H1 (cell line): ENCODE measurements at regions not wholly inside any gene's neighbourhood (a gene's known extent, or its start where the extent isn't known, plus 50 kb on each side); places are given as distances from the start of the nearest gene placed in this dataset.

ENCODE experiments used
- CTCF ChIA-PET: fragments of 300-600 bp; sonication (Branson Sonifier 250); formaldehyde crosslinking; loops from one replicate; lab custom pipeline; 2021; ENCODE audit not compliant: partially characterized antibody; lab: Charles Lee
- POLR2A ChIA-PET: fragments of 300-600 bp; sonication (Branson Sonifier 250); formaldehyde crosslinking; loops from one replicate; lab custom pipeline; 2021; ENCODE audit warnings: inconsistent platforms; ENCODE audit not compliant: partially characterized antibody; lab: Charles Lee
- DNase-seq, 2 experiments: peaks; one replicate each; pipeline versions ENCODE4 v3.0.0 to v3.0.0-alpha.2; 2010 to 2022; ENCODE audit warnings: low spot score in 2 of 2, low read depth in 1 of 2, mixed read lengths in 1 of 2
- FAIRE-seq: peaks from 2 replicates; lab custom pipeline; 2011; peaks lifted over from hg19 to GRCh38; lab: Jason Lieb, UNC
- H2AFZ ChIP-seq: 2 replicates; pipeline ENCODE4 v1.8.1; 2012; ENCODE audit warnings: low read length, inconsistent platforms
- H2AK5ac ChIP-seq: 2 replicates; pipeline ENCODE4 v1.6.1; 2013; ENCODE audit warnings: low read depth, low read length
- H2BK120ac ChIP-seq: replicated peaks from 2 replicates; pipeline ENCODE3; 2013; ENCODE audit warnings: low read depth, low read length, inconsistent platforms
- H2BK12ac ChIP-seq: 2 replicates; pipeline ENCODE4 v1.6.1; 2013; ENCODE audit warnings: low read depth, low read length
- H2BK15ac ChIP-seq: 2 replicates; pipeline ENCODE4 v1.6.1; 2013; ENCODE audit warnings: low read length
- H2BK20ac ChIP-seq: 2 replicates; pipeline ENCODE4 v1.6.1; 2013; ENCODE audit warnings: low read length
- H2BK5ac ChIP-seq: 2 replicates; pipeline ENCODE4 v1.6.1; 2013; ENCODE audit warnings: low read depth, low read length
- H3K14ac ChIP-seq: 2 replicates; pipeline ENCODE4 v1.6.1; 2013; ENCODE audit warnings: inconsistent platforms; ENCODE audit not compliant: insufficient read length
- H3K18ac ChIP-seq: 2 replicates; pipeline ENCODE4 v1.6.1; 2013; ENCODE audit warnings: low read length; ENCODE audit errors: extremely low read depth
- H3K23ac ChIP-seq: 2 replicates; pipeline ENCODE4 v1.6.1; 2013; ENCODE audit warnings: inconsistent platforms; ENCODE audit not compliant: insufficient read length
- H3K23me2 ChIP-seq: 2 replicates; pipeline ENCODE4 v1.6.1; 2013; ENCODE audit warnings: low read depth, low read length
- H3K27ac ChIP-seq: 2 replicates; pipeline ENCODE4 v1.6.1; 2011; ENCODE audit warnings: low read depth, low read length, inconsistent platforms
- H3K27me3 ChIP-seq, 4 experiments: replicated peaks in 1 of 4; 1 replicate in 1 of 4; 2 replicates in 3 of 4; pipeline versions ENCODE4 v1.6.1 to v1.8.1; 2011 to 2013; ENCODE audit warnings: low read length in 3 of 4, mild to moderate bottlenecking in 3 of 4, inconsistent platforms in 2 of 4, mixed read lengths in 2 of 4, moderate library complexity in 1 of 4; ENCODE audit not compliant: control insufficient read depth in 3 of 4, insufficient read depth in 3 of 4; ENCODE audit errors: extremely low read depth in 1 of 4
- H3K36me3 ChIP-seq, 4 experiments: 2 replicates each; pipeline versions ENCODE4 v1.6.1 to v1.8.1; 2011 to 2013; ENCODE audit warnings: mild to moderate bottlenecking in 4 of 4, low read length in 3 of 4, moderate library complexity in 2 of 4, control low read depth in 1 of 4, inconsistent platforms in 1 of 4; ENCODE audit not compliant: insufficient read depth in 4 of 4, control insufficient read depth in 2 of 4
- H3K4ac ChIP-seq: replicated peaks from 2 replicates; pipeline ENCODE3; 2013; ENCODE audit warnings: low read length, low read depth, mixed read lengths, inconsistent platforms; ENCODE audit not compliant: insufficient read length
- H3K4me1 ChIP-seq, 4 experiments: replicated peaks in 1 of 4; 1 replicate in 1 of 4; 2 replicates in 3 of 4; pipeline versions ENCODE4 v1.6.1 to v1.8.1; 2011 to 2013; ENCODE audit warnings: low read length in 3 of 4, inconsistent platforms in 2 of 4, mixed read lengths in 1 of 4; ENCODE audit not compliant: insufficient read depth in 4 of 4, control insufficient read depth in 3 of 4
- H3K4me2 ChIP-seq, 2 experiments: 2 replicates each; pipeline versions ENCODE4 v1.6.1 to v1.8.1; 2011 to 2013; ENCODE audit warnings: low read depth in 2 of 2, low read length in 2 of 2, control low read depth in 1 of 2, inconsistent platforms in 1 of 2, mild to moderate bottlenecking in 1 of 2; ENCODE audit not compliant: insufficient read depth in 1 of 2
- H3K4me3 ChIP-seq, 4 experiments: fragments of 200-600, 300-600 bp in 1 of 4; sonication (generic), shearing (Covaris generic), sonication (Bioruptor Twin) in 1 of 4; 2 replicates each; pipeline versions ENCODE4 v1.5.1 to v1.8.1; 2011 to 2016; ENCODE audit warnings: low read length in 4 of 4, low read depth in 3 of 4, control low read depth in 2 of 4, inconsistent platforms in 2 of 4, mild to moderate bottlenecking in 2 of 4, mixed read lengths in 1 of 4, moderate library complexity in 1 of 4; ENCODE audit not compliant: insufficient read depth in 2 of 4; ENCODE audit errors: extremely low read depth in 1 of 4
- H3K56ac ChIP-seq: replicated peaks from 2 replicates; pipeline ENCODE3; 2013; ENCODE audit warnings: low read depth, mild to moderate bottlenecking, mixed read lengths, low read length, inconsistent platforms; ENCODE audit not compliant: insufficient read length
- H3K79me1 ChIP-seq: 2 replicates; pipeline ENCODE4 v1.6.1; 2013; ENCODE audit warnings: low read depth, low read length, control low read depth
- H3K79me2 ChIP-seq, 2 experiments: 2 replicates each; pipeline versions ENCODE4 v1.6.1 to v1.8.1; 2012 to 2013; ENCODE audit warnings: low read length in 2 of 2, mild to moderate bottlenecking in 2 of 2, inconsistent platforms in 1 of 2; ENCODE audit not compliant: insufficient read depth in 2 of 2, control insufficient read depth in 1 of 2
- H3K9ac ChIP-seq, 4 experiments: replicated peaks in 1 of 4; 1 replicate in 1 of 4; 2 replicates in 3 of 4; pipeline versions ENCODE4 v1.6.1 to v1.8.1; 2011 to 2013; ENCODE audit warnings: low read depth in 3 of 4, low read length in 3 of 4, control low read depth in 2 of 4, mild to moderate bottlenecking in 2 of 4, moderate library complexity in 2 of 4, inconsistent platforms in 1 of 4; ENCODE audit errors: extremely low read depth in 1 of 4
- H3K9me3 ChIP-seq, 2 experiments: 2 replicates each; pipeline versions ENCODE4 v1.6.1 to v1.8.1; 2012 to 2013; ENCODE audit warnings: mild to moderate bottlenecking in 2 of 2, moderate library complexity in 2 of 2, control low read depth in 1 of 2, inconsistent platforms in 1 of 2, low read depth in 1 of 2, low read length in 1 of 2, mixed read lengths in 1 of 2; ENCODE audit not compliant: insufficient read depth in 2 of 2
- H4K20me1 ChIP-seq, 2 experiments: replicated peaks in 1 of 2; 2 replicates each; pipeline versions ENCODE3 to v1.8.1; 2011 to 2013; ENCODE audit warnings: inconsistent platforms in 2 of 2, low read length in 2 of 2, mild to moderate bottlenecking in 1 of 2; ENCODE audit not compliant: insufficient read depth in 2 of 2, control insufficient read depth in 1 of 2
- H4K5ac ChIP-seq: 2 replicates; pipeline ENCODE4 v1.6.1; 2013; ENCODE audit warnings: low read length, low read depth, mixed read lengths, inconsistent platforms; ENCODE audit not compliant: insufficient read length
- H4K8ac ChIP-seq: 2 replicates; pipeline ENCODE4 v1.8.0; 2013; ENCODE audit warnings: mild to moderate bottlenecking, moderate library complexity, low read length, inconsistent platforms; ENCODE audit not compliant: insufficient read depth; ENCODE audit errors: extremely low read depth
- H4K91ac ChIP-seq: replicated peaks from 2 replicates; pipeline ENCODE3; 2013; ENCODE audit warnings: low read length, mixed read lengths, inconsistent platforms; ENCODE audit not compliant: insufficient read length
- SAP30 ChIP-seq: fragments of 300-600 bp; sonication (generic); IDR thresholded peaks from 2 replicates; pipeline ENCODE4 v1.7.1; 2012; ENCODE audit warnings: low read length, moderate library complexity, mild to moderate bottlenecking, inconsistent platforms; ENCODE audit not compliant: insufficient read depth, insufficient replicate concordance
- SIRT6 ChIP-seq: IDR thresholded peaks from one replicate; pipeline ENCODE4 v1.7.1; 2012; ENCODE audit warnings: low read length, inconsistent platforms
- WGBS, 2 experiments: shearing (Covaris generic) in 1 of 2; methylation state at CpG; one replicate each; pipeline versions ENCODE4 v1.1.6 to v1.1.7; 2013 to 2015; ENCODE audit warnings: low lambda C conversion rate in 2 of 2, mixed read lengths in 2 of 2, inconsistent platforms in 1 of 2, low coverage in 1 of 2, missing lambda C conversion rate in 1 of 2; ENCODE audit not compliant: insufficient replicate concordance in 2 of 2, insufficient coverage in 1 of 2, insufficient read length in 1 of 2; ENCODE audit errors: extremely low coverage in 1 of 2, missing lambda C conversion rate in 1 of 2; 5-methylcytosine and 5-hydroxymethylcytosine counted together

GRCh38 chr2:49226360-49226759, 72.0 kb upstream of the FSHR start:
- no peak overlapping the region for H3K23ac ChIP-seq
- H3K79me1 ChIP-seq, result no peaks in the 10 kb centered on the region
- H4K8ac ChIP-seq, result no peak overlapping the region
- H3K27me3 ChIP-seq, result no peaks in the 10 kb centered on the region
- H4K91ac ChIP-seq, result no peak overlapping the region
- H3K23me2 ChIP-seq, result no peaks in the 10 kb centered on the region
- H3K9me3 ChIP-seq, result no peaks in the 10 kb centered on the region
- no peak overlapping the region for H2BK12ac ChIP-seq
- no peak overlapping the region for H3K4me3 ChIP-seq
- WGBS, 2 experiments, result 85% methylated on average over 4 of the region's 4 CpGs; no CpG with 5 or more reads in 1 of the 2 experiments
- no peak overlapping the region for H3K18ac ChIP-seq
- H2BK5ac ChIP-seq, result no peak overlapping the region
- no peak overlapping the region for H3K27ac ChIP-seq
- ChIA-PET CTCF (interaction anchor here (0.6 to 1.9 kb wide), 2 partner anchors 10 to 177 kb away, joined by 3 to 4 read pairs; no protein-coding TSS in a partner anchor), POLR2A (no interaction called here)
- no peak overlapping the region for H2AFZ ChIP-seq
- H3K4ac ChIP-seq, result no peak overlapping the region
- no peak overlapping the region for H3K14ac ChIP-seq
- no peak overlapping the region for H2BK15ac ChIP-seq
- H3K9ac ChIP-seq, result no peak overlapping the region
- H3K4me2 ChIP-seq, result no peak overlapping the region
- H2BK20ac ChIP-seq, result no peak overlapping the region
- TF ChIP-seq SAP30 (no peak), SIRT6 (no peak)
- no peak overlapping the region for H2AK5ac ChIP-seq
- FAIRE-seq (no peak), DNase-seq (no peak)
- H3K36me3 ChIP-seq, result no peaks in the 10 kb centered on the region
- H4K20me1 ChIP-seq, result no peaks in the 10 kb centered on the region
- H4K5ac ChIP-seq, result no peak overlapping the region
- H2BK120ac ChIP-seq, result no peak overlapping the region
- no peaks in the 10 kb centered on the region for H3K79me2 ChIP-seq
- H3K4me1 ChIP-seq, result no peaks in the 10 kb centered on the region
- no peak overlapping the region for H3K56ac ChIP-seq
